ENCODE measurements at regions not wholly inside any gene's neighbourhood (a gene's known extent, or its start where the extent isn't known, plus 50 kb on each side); places are given as distances from the start of the nearest gene placed in this dataset.

DNA sequence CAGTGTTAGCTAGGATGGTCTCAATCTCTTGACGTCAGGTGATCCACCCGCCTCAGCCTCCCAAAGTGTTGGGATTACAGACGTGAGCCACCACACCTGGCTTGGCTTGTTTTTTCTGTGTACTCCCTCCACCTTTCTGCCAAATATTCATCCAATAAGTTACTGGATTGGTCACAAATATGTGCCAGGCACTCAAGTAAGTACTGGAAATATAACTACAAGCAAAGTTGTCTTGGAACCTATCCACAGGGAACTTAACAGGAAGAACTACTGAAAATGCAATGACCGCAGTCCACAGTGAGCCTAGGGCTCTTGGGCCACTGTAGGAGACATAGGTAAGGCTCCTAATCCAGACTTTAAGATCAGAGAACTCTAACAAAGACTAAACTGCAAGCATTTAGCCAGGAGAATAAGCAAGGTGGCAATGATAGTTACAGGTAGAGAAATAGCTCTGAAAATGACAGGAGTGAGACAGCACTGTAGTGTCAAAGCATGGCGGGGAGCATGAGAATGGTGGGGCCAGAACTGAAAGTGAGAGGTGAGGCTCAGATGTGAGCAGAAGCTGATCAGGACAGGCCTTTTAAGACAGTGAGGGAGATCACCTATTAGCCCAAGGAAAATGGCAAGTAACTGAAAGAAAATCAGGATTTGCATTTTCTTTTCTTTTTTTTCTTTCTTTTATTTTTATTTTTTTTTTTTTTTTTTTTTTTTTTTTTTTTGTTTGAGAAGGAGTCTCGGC, 252.1 kb downstream of the RBM43 start:
- no peak overlapping the region for H2AFZ ChIP-seq (ENCODE audit: low read depth, low read length)
- no peak overlapping the region for H3K9ac ChIP-seq (ENCODE audit: low read length)
- TF ChIP-seq, protein P1, sequence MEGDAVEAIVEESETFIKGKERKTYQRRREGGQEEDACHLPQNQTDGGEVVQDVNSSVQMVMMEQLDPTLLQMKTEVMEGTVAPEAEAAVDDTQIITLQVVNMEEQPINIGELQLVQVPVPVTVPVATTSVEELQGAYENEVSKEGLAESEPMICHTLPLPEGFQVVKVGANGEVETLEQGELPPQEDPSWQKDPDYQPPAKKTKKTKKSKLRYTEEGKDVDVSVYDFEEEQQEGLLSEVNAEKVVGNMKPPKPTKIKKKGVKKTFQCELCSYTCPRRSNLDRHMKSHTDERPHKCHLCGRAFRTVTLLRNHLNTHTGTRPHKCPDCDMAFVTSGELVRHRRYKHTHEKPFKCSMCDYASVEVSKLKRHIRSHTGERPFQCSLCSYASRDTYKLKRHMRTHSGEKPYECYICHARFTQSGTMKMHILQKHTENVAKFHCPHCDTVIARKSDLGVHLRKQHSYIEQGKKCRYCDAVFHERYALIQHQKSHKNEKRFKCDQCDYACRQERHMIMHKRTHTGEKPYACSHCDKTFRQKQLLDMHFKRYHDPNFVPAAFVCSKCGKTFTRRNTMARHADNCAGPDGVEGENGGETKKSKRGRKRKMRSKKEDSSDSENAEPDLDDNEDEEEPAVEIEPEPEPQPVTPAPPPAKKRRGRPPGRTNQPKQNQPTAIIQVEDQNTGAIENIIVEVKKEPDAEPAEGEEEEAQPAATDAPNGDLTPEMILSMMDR (IDR thresholded peaks at IDR 0.05; ENCODE audit: low read depth, low read length) = no peak
- no peak for TF ChIP-seq EZH2phosphoT487 (IDR thresholded peaks at IDR 0.05; ENCODE audit: low read depth)
- no peak overlapping the region for H3K4me3 ChIP-seq (ENCODE audit: low read length)
- no peaks in the 10 kb centered on the region for H3K79me2 ChIP-seq (ENCODE audit: low read length)
- no peaks in the 10 kb centered on the region for H3K36me3 ChIP-seq (replicated peaks; ENCODE audit: low read depth, low read length)
- no peak overlapping the region for H3K4me2 ChIP-seq (ENCODE audit: low read length)
- H3K27ac ChIP-seq (ENCODE audit: low read length) = no peak overlapping the region
- H3K4me1 ChIP-seq (ENCODE audit: low read length) = peaks cover 4% of the 10 kb centered on the region; the same call in 1 of the 2 replicates
- no peaks in the 10 kb centered on the region for H4K20me1 ChIP-seq (ENCODE audit: insufficient read depth, low read length)
- no peaks in the 10 kb centered on the region for H3K27me3 ChIP-seq (ENCODE audit: low read depth, low read length)
- H3K9me3 ChIP-seq (ENCODE audit: insufficient read depth, low read length) = no peaks in the 10 kb centered on the region

DNA sequence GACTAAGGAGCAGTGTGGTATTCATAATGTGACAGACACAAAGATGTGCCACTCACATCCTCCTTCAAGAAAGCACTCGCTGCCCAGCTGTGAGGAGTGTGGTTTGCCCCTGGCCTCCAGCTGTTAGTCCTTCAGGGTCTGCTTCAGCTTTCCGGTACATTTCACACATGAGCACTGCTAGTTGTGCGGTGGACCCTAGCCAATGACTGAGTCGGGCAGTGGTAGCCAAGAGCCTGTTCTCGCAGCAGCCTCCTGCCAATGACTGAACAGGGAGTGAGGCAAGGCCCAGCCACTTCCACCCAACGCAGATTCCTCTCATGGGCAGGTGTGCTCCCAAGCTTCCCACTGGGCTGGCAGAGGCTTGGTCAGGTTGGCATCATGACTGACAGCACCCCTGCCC, 254.3 kb downstream of the RBM43 start:
- no peaks in the 10 kb centered on the region for H4K20me1 ChIP-seq (ENCODE audit: insufficient read depth, low read length)
- H3K79me2 ChIP-seq (ENCODE audit: low read length) = no peaks in the 10 kb centered on the region
- H2AFZ ChIP-seq (ENCODE audit: low read depth, low read length) = no peak overlapping the region
- no peaks in the 10 kb centered on the region for H3K9me3 ChIP-seq (ENCODE audit: insufficient read depth, low read length)
- H3K36me3 ChIP-seq (replicated peaks; ENCODE audit: low read depth, low read length) = no peaks in the 10 kb centered on the region
- H3K4me3 ChIP-seq (ENCODE audit: low read length) = no peak overlapping the region
- TF ChIP-seq, protein P1 (IDR thresholded peaks at IDR 0.05; ENCODE audit: low read depth, low read length) = no peak
- no peak for TF ChIP-seq EZH2phosphoT487 (IDR thresholded peaks at IDR 0.05; ENCODE audit: low read depth)
- H3K4me1 ChIP-seq (ENCODE audit: low read length) = peaks cover 4% of the 10 kb centered on the region; the same call in 1 of the 2 replicates
- no peak overlapping the region for H3K27ac ChIP-seq (ENCODE audit: low read length)
- H3K4me2 ChIP-seq (ENCODE audit: low read length) = no peak overlapping the region
- H3K27me3 ChIP-seq (ENCODE audit: low read depth, low read length) = no peaks in the 10 kb centered on the region
- H3K9ac ChIP-seq (ENCODE audit: low read length) = no peak overlapping the region

DNA sequence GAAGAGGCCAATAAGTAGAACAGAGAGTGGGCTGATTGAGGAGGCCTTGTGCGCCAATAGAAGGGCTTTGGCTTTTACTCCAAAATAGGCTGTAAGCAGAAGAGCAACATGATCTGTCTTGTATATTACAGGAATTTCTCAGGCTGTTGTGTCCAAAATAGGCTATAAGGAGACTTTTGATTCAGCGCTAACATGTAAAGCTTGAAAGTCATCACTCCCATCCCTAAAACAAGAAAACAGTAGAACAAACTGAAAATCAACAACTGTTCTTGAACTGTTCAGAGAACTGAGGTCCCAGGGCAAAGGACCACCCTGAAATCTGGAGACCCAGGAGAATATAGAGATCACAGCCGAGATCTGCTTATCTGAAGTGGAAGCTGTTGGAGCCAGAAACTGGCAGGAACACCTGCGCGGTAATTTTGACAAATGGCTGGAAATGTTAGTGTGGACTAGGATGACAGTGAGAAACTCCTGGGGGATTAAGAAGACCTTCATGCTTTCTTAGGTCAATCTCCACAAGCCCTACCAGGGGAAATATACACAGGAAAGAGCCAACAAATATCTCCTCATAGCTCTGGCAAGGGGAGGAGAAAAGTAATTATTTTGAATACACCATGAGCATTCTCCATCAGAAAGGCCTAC, 258.6 kb downstream of the RBM43 start:
- Histone ChIP-seq H3K27me3 (ENCODE audit: low read depth, low read length) (no peaks in the 10 kb centered on the region), H3K36me3 (replicated peaks; ENCODE audit: low read depth, low read length) (no peaks in the 10 kb centered on the region), H3K4me3 (ENCODE audit: low read length) (no peak overlapping the region), H3K9me3 (ENCODE audit: insufficient read depth, low read length) (no peaks in the 10 kb centered on the region), H3K27ac (ENCODE audit: low read length) (no peak overlapping the region), H3K4me1 (ENCODE audit: low read length) (no peaks in the 10 kb centered on the region), H2AFZ (ENCODE audit: low read depth, low read length) (no peak overlapping the region), H3K4me2 (ENCODE audit: low read length) (no peak overlapping the region), H3K79me2 (ENCODE audit: low read length) (no peaks in the 10 kb centered on the region), H4K20me1 (ENCODE audit: insufficient read depth, low read length) (no peaks in the 10 kb centered on the region), H3K9ac (ENCODE audit: low read length) (no peak overlapping the region)
- no peak for TF ChIP-seq EZH2phosphoT487 (IDR thresholded peaks at IDR 0.05; ENCODE audit: low read depth)
- TF ChIP-seq, protein P1 (IDR thresholded peaks at IDR 0.05; ENCODE audit: low read depth, low read length) = no peak

DNA sequence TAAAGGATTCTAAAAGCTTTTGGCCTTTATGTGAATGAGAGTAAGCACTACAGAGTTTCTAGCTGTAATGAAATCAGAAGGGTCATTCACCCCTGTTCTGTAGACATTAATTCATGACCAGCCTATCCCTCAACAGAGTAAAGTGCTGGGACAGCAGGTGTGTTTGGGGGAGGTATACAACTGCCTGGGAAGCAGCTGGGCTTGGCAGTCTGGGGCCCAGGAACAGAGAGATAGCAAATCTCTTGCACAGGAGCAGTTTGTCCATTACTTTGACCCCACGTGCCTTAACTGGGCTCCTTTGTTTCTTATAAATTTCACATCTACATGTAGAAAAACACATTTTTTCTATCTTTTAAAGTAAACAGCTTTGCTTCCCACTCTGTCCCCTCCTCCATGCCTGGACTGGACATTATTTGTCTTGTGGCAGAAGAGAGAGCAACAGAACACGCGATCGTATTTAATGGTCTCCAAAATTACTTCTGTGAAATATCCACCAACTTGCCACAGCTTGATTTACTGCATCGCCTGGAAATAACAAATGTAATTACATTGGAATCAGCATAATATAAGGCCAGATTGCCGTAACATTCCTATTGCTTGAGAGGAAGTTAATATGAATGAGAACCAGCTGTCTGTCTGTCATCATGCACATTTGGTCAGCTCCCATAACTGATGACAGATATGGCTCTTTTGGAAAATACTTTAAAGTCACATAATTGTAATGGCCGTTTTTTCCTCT, 263.8 kb downstream of the RBM43 start:
- Histone ChIP-seq H3K9ac (ENCODE audit: low read length) (no peak overlapping the region), H3K27ac (ENCODE audit: low read length) (no peak overlapping the region), H3K4me2 (ENCODE audit: low read length) (no peak overlapping the region), H3K27me3 (ENCODE audit: low read depth, low read length) (no peaks in the 10 kb centered on the region), H2AFZ (ENCODE audit: low read depth, low read length) (no peak overlapping the region), H3K79me2 (ENCODE audit: low read length) (no peaks in the 10 kb centered on the region), H4K20me1 (ENCODE audit: insufficient read depth, low read length) (no peaks in the 10 kb centered on the region), H3K36me3 (replicated peaks; ENCODE audit: low read depth, low read length) (no peaks in the 10 kb centered on the region), H3K4me1 (ENCODE audit: low read length) (peaks cover 2% of the 10 kb centered on the region; the same call in 1 of the 2 replicates), H3K9me3 (ENCODE audit: insufficient read depth, low read length) (no peaks in the 10 kb centered on the region), H3K4me3 (ENCODE audit: low read length) (no peak overlapping the region)
- TF ChIP-seq EZH2phosphoT487 (IDR thresholded peaks at IDR 0.05; ENCODE audit: low read depth) = no peak
- TF ChIP-seq, protein P1 (IDR thresholded peaks at IDR 0.05; ENCODE audit: low read depth, low read length) = no peak

All from OCI-LY3 (cell line).